Endothelial cell of umbilical vein (primary cell): ENCODE measurements at regions not wholly inside any gene's neighbourhood (a gene's known extent, or its start where the extent isn't known, plus 50 kb on each side); places are given as distances from the start of the nearest gene placed in this dataset.

Experiments
- CTCF ChIP-seq, 2 donors: IDR thresholded peaks; 1 replicate in 1 of 2; 2 replicates in 1 of 2; pipeline ENCODE4 v1.5.1; 2011; ENCODE audit warnings: low read length in 2 of 2, mild to moderate bottlenecking in 2 of 2, moderate library complexity in 2 of 2, control low read depth in 1 of 2, inconsistent platforms in 1 of 2, low read depth in 1 of 2; ENCODE audit not compliant: insufficient read depth in 1 of 2; ENCODE audit errors: extremely low read depth in 1 of 2
- EZH2 ChIP-seq: IDR thresholded peaks from 2 replicates; pipeline ENCODE4 v1.6.1; 2012; ENCODE audit warnings: borderline replicate concordance, low read depth, mild to moderate bottlenecking, moderate library complexity, low read length, inconsistent platforms; ENCODE audit not compliant: severe bottlenecking
- FOS ChIP-seq: IDR thresholded peaks from 2 replicates; pipeline ENCODE4 v1.6.1; 2011; ENCODE audit warnings: mild to moderate bottlenecking, low read length, moderate library complexity, borderline replicate concordance; ENCODE audit not compliant: insufficient read depth
- GATA2 ChIP-seq: IDR thresholded peaks from 2 replicates; pipeline ENCODE4 v1.7.0; 2011; ENCODE audit warnings: low read depth, mild to moderate bottlenecking, moderate library complexity, mixed read lengths, low read length; ENCODE audit not compliant: insufficient read length, insufficient read depth
- MAX ChIP-seq: IDR thresholded peaks from 2 replicates; pipeline ENCODE4 v1.6.1; 2011; ENCODE audit not compliant: insufficient read depth, insufficient read length
- POLR2A ChIP-seq: IDR thresholded peaks from 2 replicates; pipeline ENCODE4 v1.6.1; 2012; ENCODE audit warnings: low read depth, mild to moderate bottlenecking, control low read depth, low read length
- POLR2AphosphoS5 ChIP-seq: IDR thresholded peaks from 2 replicates; pipeline ENCODE4 v1.6.1; 2012; ENCODE audit warnings: low read depth, mild to moderate bottlenecking, control low read depth, low read length, moderate library complexity; ENCODE audit not compliant: insufficient read depth

- TF ChIP-seq CTCF (IDR thresholded peaks at IDR 0.05; ENCODE audit: extremely low read depth in 1 of 2, insufficient read depth in 1 of 2, low read depth in 1 of 2, low read length in 2 of 2): no peak
- no peak for TF ChIP-seq MAX
- no peak for TF ChIP-seq POLR2AphosphoS5
- no peak for TF ChIP-seq EZH2
- no peak for TF ChIP-seq GATA2
- TF ChIP-seq POLR2A: no peak
- no peak for TF ChIP-seq FOS
These were observed 148.5 kb downstream of the TNFSF18 start for GRCh38 chr1:172902200-172902599.
